GM12878 (cell line): ENCODE measurements at regions not wholly inside any gene's neighbourhood (a gene's known extent, or its start where the extent isn't known, plus 50 kb on each side); places are given as distances from the start of the nearest gene placed in this dataset.

Experiments
- CREB1 ChIP-seq: IDR thresholded peaks from 2 replicates; pipeline ENCODE4 v1.6.1; 2012; ENCODE audit warnings: low read depth, mild to moderate bottlenecking, inconsistent platforms
- DPF2 ChIP-seq: fragments of 450-650 bp; IDR thresholded peaks from 2 replicates; pipeline ENCODE4 v1.6.1; 2017; ENCODE audit warnings: mild to moderate bottlenecking
- ETV6 ChIP-seq, 2 experiments: fragments of 450-650 bp in 1 of 2; IDR thresholded peaks in 1 of 2; conservative IDR thresholded peaks in 1 of 2; 2 replicates each; pipeline ENCODE4 v1.6.1; 2014; ENCODE audit warnings: antibody characterized with exemption in 1 of 2, borderline replicate concordance in 1 of 2, low read depth in 1 of 2, mild to moderate bottlenecking in 1 of 2, moderate library complexity in 1 of 2
- GABPA ChIP-seq: IDR thresholded peaks from 2 replicates; pipeline ENCODE4 v1.6.1; 2014; ENCODE audit warnings: antibody characterized with exemption, low read depth, mild to moderate bottlenecking, inconsistent platforms
- HDAC2 ChIP-seq: fragments of 200-600 bp; sonication (generic); IDR thresholded peaks from 2 replicates; pipeline ENCODE4 v1.6.1; 2017
- IKZF2 ChIP-seq, 2 experiments: fragments of 450-650 bp; IDR thresholded peaks; 2 replicates each; pipeline ENCODE4 v1.6.1; 2017; ENCODE audit warnings: mild to moderate bottlenecking in 2 of 2, moderate library complexity in 2 of 2
- JUND ChIP-seq: IDR thresholded peaks from 2 replicates; pipeline ENCODE4 v1.6.1; 2012; ENCODE audit warnings: low read depth, mild to moderate bottlenecking, low read length, improper control_type of control experiment, moderate library complexity
- MTA2 ChIP-seq: fragments of 450-650 bp; IDR thresholded peaks from 2 replicates; pipeline ENCODE4 v1.6.1; 2016; ENCODE audit warnings: low read depth, mild to moderate bottlenecking, moderate library complexity
- NFIC ChIP-seq: IDR thresholded peaks from 2 replicates; pipeline ENCODE4 v1.6.1; 2012; ENCODE audit warnings: low read depth, mild to moderate bottlenecking, inconsistent platforms, low read length, moderate library complexity
- PML ChIP-seq: IDR thresholded peaks from 2 replicates; pipeline ENCODE4 v1.6.1; 2012; ENCODE audit warnings: low read length, inconsistent platforms
- POLR2AphosphoS2 ChIP-seq: IDR thresholded peaks from 2 replicates; pipeline ENCODE4 v1.6.1; 2011; ENCODE audit warnings: low read depth, mild to moderate bottlenecking, low read length, improper control_type of control experiment, moderate library complexity
- POLR2AphosphoS5 ChIP-seq: IDR thresholded peaks from 2 replicates; pipeline ENCODE4 v1.6.1; 2011; ENCODE audit warnings: mild to moderate bottlenecking, low read length, inconsistent platforms
- POU2F2 ChIP-seq: IDR thresholded peaks from 3 replicates; pipeline ENCODE4 v1.6.1; 2011; ENCODE audit warnings: low read depth, mild to moderate bottlenecking, low read length, borderline replicate concordance
- RBBP5 ChIP-seq: fragments of 200-600 bp; sonication (generic); conservative IDR thresholded peaks from 2 replicates; pipeline ENCODE4 v1.6.1; 2016
- RELA ChIP-seq: fragments of 450-650 bp; IDR thresholded peaks from 2 replicates; pipeline ENCODE4 v1.8.0; 2014; ENCODE audit warnings: borderline replicate concordance; ENCODE audit not compliant: partially characterized antibody
- REST ChIP-seq: IDR thresholded peaks from 2 replicates; pipeline ENCODE4 v1.6.1; 2012; ENCODE audit warnings: mild to moderate bottlenecking, low read depth, low read length
- SUPT20H ChIP-seq: IDR thresholded peaks from 2 replicates; pipeline ENCODE4 v1.6.1; 2011; ENCODE audit warnings: low read depth, mild to moderate bottlenecking, low read length, moderate library complexity, borderline replicate concordance; ENCODE audit not compliant: control insufficient read depth
- ZNF622 ChIP-seq: fragments of 450-650 bp; IDR thresholded peaks from 2 replicates; pipeline ENCODE4 v1.6.1; 2017; ENCODE audit warnings: mild to moderate bottlenecking, inconsistent platforms
- TF ChIP-seq, protein P1 (sequence below): fragments of 450-650 bp; formaldehyde crosslinking; IDR thresholded peaks from 2 replicates; pipeline ENCODE4 v1.4.0; 2020; ENCODE audit warnings: mild to moderate bottlenecking, moderate library complexity
- TF ChIP-seq, protein P2 (sequence below): fragments of 450-650 bp; IDR thresholded peaks from 2 replicates; pipeline ENCODE4 v1.6.1; 2017; ENCODE audit warnings: low read depth, mild to moderate bottlenecking, moderate library complexity
- TF ChIP-seq, protein P3 (sequence below): IDR thresholded peaks from 2 replicates; pipeline ENCODE4 v1.6.1; 2011; ENCODE audit warnings: low read depth, low read length, improper control_type of control experiment, borderline replicate concordance

- TF ChIP-seq REST (no peak), CREB1 (no peak), DPF2 (0 out of 2 replicates have a peak, but pooled peaks have one; percentile 13), GABPA (no peak), JUND (no peak), PML (no peak), HDAC2 (no peak), MTA2 (no peak), POLR2AphosphoS2 (no peak), NFIC (no peak), ETV6 (conservative IDR thresholded peaks at IDR 0.05 in 1 of 2, IDR thresholded peaks at IDR 0.05 in 1 of 2; ENCODE audit: borderline replicate concordance in 1 of 2, low read depth in 1 of 2) (no peak), IKZF2 (IDR thresholded peaks at IDR 0.05) (no peak), RBBP5 (no peak), ZNF622 (no peak), RELA (peak; percentile 82), POLR2AphosphoS5 (no peak), POU2F2 (no peak), SUPT20H (no peak)
- TF ChIP-seq, protein P1, sequence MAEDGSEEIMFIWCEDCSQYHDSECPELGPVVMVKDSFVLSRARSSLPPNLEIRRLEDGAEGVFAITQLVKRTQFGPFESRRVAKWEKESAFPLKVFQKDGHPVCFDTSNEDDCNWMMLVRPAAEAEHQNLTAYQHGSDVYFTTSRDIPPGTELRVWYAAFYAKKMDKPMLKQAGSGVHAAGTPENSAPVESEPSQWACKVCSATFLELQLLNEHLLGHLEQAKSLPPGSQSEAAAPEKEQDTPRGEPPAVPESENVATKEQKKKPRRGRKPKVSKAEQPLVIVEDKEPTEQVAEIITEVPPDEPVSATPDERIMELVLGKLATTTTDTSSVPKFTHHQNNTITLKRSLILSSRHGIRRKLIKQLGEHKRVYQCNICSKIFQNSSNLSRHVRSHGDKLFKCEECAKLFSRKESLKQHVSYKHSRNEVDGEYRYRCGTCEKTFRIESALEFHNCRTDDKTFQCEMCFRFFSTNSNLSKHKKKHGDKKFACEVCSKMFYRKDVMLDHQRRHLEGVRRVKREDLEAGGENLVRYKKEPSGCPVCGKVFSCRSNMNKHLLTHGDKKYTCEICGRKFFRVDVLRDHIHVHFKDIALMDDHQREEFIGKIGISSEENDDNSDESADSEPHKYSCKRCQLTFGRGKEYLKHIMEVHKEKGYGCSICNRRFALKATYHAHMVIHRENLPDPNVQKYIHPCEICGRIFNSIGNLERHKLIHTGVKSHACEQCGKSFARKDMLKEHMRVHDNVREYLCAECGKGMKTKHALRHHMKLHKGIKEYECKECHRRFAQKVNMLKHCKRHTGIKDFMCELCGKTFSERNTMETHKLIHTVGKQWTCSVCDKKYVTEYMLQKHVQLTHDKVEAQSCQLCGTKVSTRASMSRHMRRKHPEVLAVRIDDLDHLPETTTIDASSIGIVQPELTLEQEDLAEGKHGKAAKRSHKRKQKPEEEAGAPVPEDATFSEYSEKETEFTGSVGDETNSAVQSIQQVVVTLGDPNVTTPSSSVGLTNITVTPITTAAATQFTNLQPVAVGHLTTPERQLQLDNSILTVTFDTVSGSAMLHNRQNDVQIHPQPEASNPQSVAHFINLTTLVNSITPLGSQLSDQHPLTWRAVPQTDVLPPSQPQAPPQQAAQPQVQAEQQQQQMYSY (CRISPR knock-in tag): no peak
- TF ChIP-seq, protein P2, sequence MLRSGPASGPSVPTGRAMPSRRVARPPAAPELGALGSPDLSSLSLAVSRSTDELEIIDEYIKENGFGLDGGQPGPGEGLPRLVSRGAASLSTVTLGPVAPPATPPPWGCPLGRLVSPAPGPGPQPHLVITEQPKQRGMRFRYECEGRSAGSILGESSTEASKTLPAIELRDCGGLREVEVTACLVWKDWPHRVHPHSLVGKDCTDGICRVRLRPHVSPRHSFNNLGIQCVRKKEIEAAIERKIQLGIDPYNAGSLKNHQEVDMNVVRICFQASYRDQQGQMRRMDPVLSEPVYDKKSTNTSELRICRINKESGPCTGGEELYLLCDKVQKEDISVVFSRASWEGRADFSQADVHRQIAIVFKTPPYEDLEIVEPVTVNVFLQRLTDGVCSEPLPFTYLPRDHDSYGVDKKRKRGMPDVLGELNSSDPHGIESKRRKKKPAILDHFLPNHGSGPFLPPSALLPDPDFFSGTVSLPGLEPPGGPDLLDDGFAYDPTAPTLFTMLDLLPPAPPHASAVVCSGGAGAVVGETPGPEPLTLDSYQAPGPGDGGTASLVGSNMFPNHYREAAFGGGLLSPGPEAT: peak; percentile 74
- TF ChIP-seq, protein P3, sequence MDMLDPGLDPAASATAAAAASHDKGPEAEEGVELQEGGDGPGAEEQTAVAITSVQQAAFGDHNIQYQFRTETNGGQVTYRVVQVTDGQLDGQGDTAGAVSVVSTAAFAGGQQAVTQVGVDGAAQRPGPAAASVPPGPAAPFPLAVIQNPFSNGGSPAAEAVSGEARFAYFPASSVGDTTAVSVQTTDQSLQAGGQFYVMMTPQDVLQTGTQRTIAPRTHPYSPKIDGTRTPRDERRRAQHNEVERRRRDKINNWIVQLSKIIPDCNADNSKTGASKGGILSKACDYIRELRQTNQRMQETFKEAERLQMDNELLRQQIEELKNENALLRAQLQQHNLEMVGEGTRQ: no peak
Observed at GRCh38 chr6:79777713-79778579, 146.8 kb downstream of the SH3BGRL2 start (continued).
